OCI-LY7 (cell line): ENCODE measurements at regions not wholly inside any gene's neighbourhood (a gene's known extent, or its start where the extent isn't known, plus 50 kb on each side); places are given as distances from the start of the nearest gene placed in this dataset.

Source experiments
- BruUV-seq: library from RNA; stranded (reverse); fragments of 400-500 nt; replicated peaks from 2 replicates; lab custom pipeline; 2021; lab: Mats Ljungman, UMichigan
- CTCF ChIA-PET: fragments of 300-600 bp; sonication (Branson Sonifier 250); formaldehyde crosslinking; loops from one replicate; lab custom pipeline; 2022; ENCODE audit warnings: antibody characterized with exemption; ENCODE audit not compliant: unreplicated experiment; lab: Charles Lee
- POLR2A ChIA-PET: fragments of 300-600 bp; sonication (Branson Sonifier 250); formaldehyde crosslinking; loops from one replicate; lab custom pipeline; 2022; ENCODE audit warnings: antibody characterized with exemption; lab: Charles Lee
- DNase-seq: peaks from one replicate; pipeline ENCODE4 v3.0.0-alpha.2; 2015; ENCODE audit warnings: low spot score
- H2AFZ ChIP-seq: fragments of 200-600 bp; sonication (generic), shearing (Covaris generic); 2 replicates; pipeline ENCODE4 v1.6.1; 2014; ENCODE audit warnings: mild to moderate bottlenecking, antibody characterized with exemption, low read length, moderate library complexity
- H3K27ac ChIP-seq: fragments of 200-600 bp; sonication (generic); 2 replicates; pipeline ENCODE4 v1.5.1; 2014; ENCODE audit warnings: mixed run types, low read depth, mild to moderate bottlenecking, moderate library complexity, low read length, inconsistent platforms; ENCODE audit not compliant: poor library complexity, severe bottlenecking
- H3K36me3 ChIP-seq: fragments of 200-600 bp; sonication (generic); 2 replicates; pipeline ENCODE4 v1.6.1; 2014; ENCODE audit warnings: mild to moderate bottlenecking, antibody characterized with exemption, low read length, moderate library complexity, mixed read lengths; ENCODE audit not compliant: insufficient read depth
- H3K4me1 ChIP-seq: fragments of 200-600 bp; sonication (generic); 2 replicates; pipeline ENCODE4 v1.5.1; 2014; ENCODE audit warnings: mild to moderate bottlenecking, low read length; ENCODE audit not compliant: insufficient read depth, poor library complexity, severe bottlenecking
- H3K4me2 ChIP-seq: fragments of 200-600 bp; sonication (generic); 2 replicates; pipeline ENCODE4 v1.6.1; 2014; ENCODE audit warnings: mild to moderate bottlenecking, low read length
- H3K4me3 ChIP-seq: fragments of 200-600 bp; sonication (generic); 2 replicates; pipeline ENCODE4 v1.5.1; 2014; ENCODE audit warnings: mild to moderate bottlenecking, low read depth, low read length; ENCODE audit not compliant: poor library complexity, severe bottlenecking
- H3K79me2 ChIP-seq: fragments of 200-600 bp; sonication (generic); 2 replicates; pipeline ENCODE4 v1.6.1; 2016; ENCODE audit warnings: low read depth, mild to moderate bottlenecking, low read length, moderate library complexity, mixed read lengths; ENCODE audit not compliant: insufficient read depth
- H3K9me2 ChIP-seq: fragments of 200-600 bp; sonication (generic); 2 replicates; pipeline ENCODE4 v1.6.1; 2016; ENCODE audit warnings: mild to moderate bottlenecking, low read length, mixed read lengths; ENCODE audit not compliant: insufficient read depth
- H3K9me3 ChIP-seq: fragments of 200-600 bp; sonication (generic); 2 replicates; pipeline ENCODE4 v1.6.1; 2014; ENCODE audit warnings: mild to moderate bottlenecking, mixed run types, low read length, mixed read lengths
- H4K20me1 ChIP-seq: fragments of 200-600 bp; sonication (generic); 2 replicates; pipeline ENCODE4 v1.6.1; 2014; ENCODE audit warnings: mild to moderate bottlenecking, antibody characterized with exemption, low read length, moderate library complexity, mixed read lengths; ENCODE audit not compliant: insufficient read depth
- CTCF ChIP-seq: fragments of 200-600 bp; sonication (generic); conservative IDR thresholded peaks from 2 replicates; pipeline ENCODE4 v1.5.1; 2014; ENCODE audit warnings: mild to moderate bottlenecking, antibody characterized with exemption, low read length, moderate library complexity, mixed read lengths
- EZH2phosphoT487 ChIP-seq: fragments of 200-600 bp; sonication (generic); IDR thresholded peaks from 2 replicates; pipeline ENCODE4 v1.6.1; 2018; ENCODE audit warnings: low read depth, borderline replicate concordance, mild to moderate bottlenecking, mixed run types, antibody characterized with exemption, low read length, moderate library complexity, mixed read lengths
- intact Hi-C: fragments of 100-400 bp; cut with micrococcal nuclease; formaldehyde crosslinking; loops from one replicate; pipeline ENCODE4 v1.10.0; 2022; ENCODE audit not compliant: unreplicated experiment

GRCh38 chr6:137610702-137611101 is 116.5 kb upstream of the OLIG3 start:
- DNase-seq = no peak
- Histone ChIP-seq H3K4me1 (no peaks in the 10 kb centered on the region), H3K79me2 (no peaks in the 10 kb centered on the region), H3K9me3 (no peaks in the 10 kb centered on the region), H3K9me2 (no peaks in the 10 kb centered on the region), H3K4me2 (no peak overlapping the region), H2AFZ (no peak overlapping the region), H4K20me1 (no peaks in the 10 kb centered on the region), H3K27ac (no peak overlapping the region), H3K4me3 (no peak overlapping the region), H3K36me3 (no peaks in the 10 kb centered on the region)
- TF ChIP-seq CTCF = no peak
- TF ChIP-seq EZH2phosphoT487 = no peak
- ChIA-PET CTCF (no interaction called here), POLR2A (interaction anchor here (0.9 to 1.1 kb wide), 2 partner anchors 11 kb away, joined by 3 to 4 read pairs; no protein-coding TSS in a partner anchor)
- no TSS peak for BruUV-seq
- intact Hi-C loops = no loop called here

- no peak for DNase-seq
- intact Hi-C loops = no loop called here
- Histone ChIP-seq H3K4me2 (no peak overlapping the region), H3K27ac (no peak overlapping the region), H3K79me2 (no peaks in the 10 kb centered on the region), H4K20me1 (no peaks in the 10 kb centered on the region), H2AFZ (no peak overlapping the region), H3K4me3 (no peak overlapping the region), H3K4me1 (peaks cover 3% of the 10 kb centered on the region), H3K9me3 (no peaks in the 10 kb centered on the region), H3K36me3 (no peaks in the 10 kb centered on the region), H3K9me2 (no peaks in the 10 kb centered on the region)
- TF ChIP-seq EZH2phosphoT487 (no peak), CTCF (no peak)
- POLR2A ChIA-PET = no interaction called here
- CTCF ChIA-PET = no interaction called here
- no TSS peak for BruUV-seq
These were observed 129.1 kb upstream of the OLIG3 start for GRCh38 chr6:137623293-137623692.

GRCh38 chr6:137625100-137625661 is 131.0 kb upstream of the OLIG3 start:
- no peak for DNase-seq
- no peak overlapping the region for H3K4me3 ChIP-seq
- no peaks in the 10 kb centered on the region for H3K9me2 ChIP-seq
- H3K79me2 ChIP-seq = no peaks in the 10 kb centered on the region
- no peak overlapping the region for H3K27ac ChIP-seq
- BruUV-seq = no TSS peak
- peaks cover 3% of the 10 kb centered on the region for H3K4me1 ChIP-seq
- CTCF ChIA-PET = no interaction called here
- no peak overlapping the region for H2AFZ ChIP-seq
- H4K20me1 ChIP-seq = no peaks in the 10 kb centered on the region
- H3K4me2 ChIP-seq = no peak overlapping the region
- TF ChIP-seq CTCF = no peak
- no peak for TF ChIP-seq EZH2phosphoT487
- POLR2A ChIA-PET = interaction anchor here (0.5 to 2.1 kb wide), 3 partner anchors 13 to 646 kb away, joined by 3 to 7 read pairs (median 3); no protein-coding TSS in a partner anchor
- H3K9me3 ChIP-seq = no peaks in the 10 kb centered on the region
- intact Hi-C loops = no loop called here
- no peaks in the 10 kb centered on the region for H3K36me3 ChIP-seq
